Hindlimb muscle (tissue), 1 donor: ENCODE measurements at regions not wholly inside any gene's neighbourhood (a gene's known extent, or its start where the extent isn't known, plus 50 kb on each side); places are given as distances from the start of the nearest gene placed in this dataset.
A peak's percentile ranks its signal among the peaks of the same experiment; 100 is the strongest.

ENCODE experiments used
- DNase-seq: peaks from one replicate; pipeline ENCODE4 v3.0.0-alpha.2; 2013

DNA sequence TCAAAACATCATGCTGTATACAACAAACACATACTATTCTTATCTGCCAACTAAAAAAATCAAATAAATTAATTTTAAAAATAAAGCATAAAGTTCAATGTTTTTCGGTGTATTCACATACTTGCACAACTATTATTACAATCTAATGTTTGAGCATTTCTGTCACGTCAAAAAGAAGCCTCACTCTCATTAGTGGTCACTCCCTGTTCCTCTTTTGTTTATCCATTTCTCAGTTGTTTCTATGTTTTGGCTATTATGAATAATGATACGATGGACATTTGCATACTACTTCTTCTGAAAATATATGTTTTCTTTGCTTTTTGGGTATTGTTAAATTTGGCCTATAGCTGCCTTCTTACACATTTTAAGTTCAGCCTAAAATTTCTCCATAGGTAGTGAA lies 773.0 kb upstream of the HS6ST1 start:
- no peak for DNase-seq

DNA sequence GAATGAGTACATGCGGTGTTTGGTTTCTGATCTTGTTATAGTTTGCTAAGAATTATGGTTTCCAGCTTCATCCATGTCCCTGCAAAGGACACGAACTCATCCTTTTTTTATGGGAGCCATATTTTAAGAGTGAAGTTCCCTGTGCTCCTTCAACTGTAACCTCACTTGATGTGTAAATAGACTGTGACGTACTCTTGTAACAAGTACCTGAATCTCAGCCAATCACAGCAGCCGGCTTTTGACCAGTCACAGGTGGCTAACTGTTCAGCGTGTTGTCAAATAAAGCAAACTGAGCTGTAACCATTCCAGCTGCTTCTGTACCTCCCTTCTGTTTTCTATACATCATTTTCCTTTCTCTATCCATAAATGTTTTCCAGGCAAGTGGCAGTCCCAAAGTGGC lies 774.3 kb upstream of the HS6ST1 start:
- DNase-seq: no peak

DNA sequence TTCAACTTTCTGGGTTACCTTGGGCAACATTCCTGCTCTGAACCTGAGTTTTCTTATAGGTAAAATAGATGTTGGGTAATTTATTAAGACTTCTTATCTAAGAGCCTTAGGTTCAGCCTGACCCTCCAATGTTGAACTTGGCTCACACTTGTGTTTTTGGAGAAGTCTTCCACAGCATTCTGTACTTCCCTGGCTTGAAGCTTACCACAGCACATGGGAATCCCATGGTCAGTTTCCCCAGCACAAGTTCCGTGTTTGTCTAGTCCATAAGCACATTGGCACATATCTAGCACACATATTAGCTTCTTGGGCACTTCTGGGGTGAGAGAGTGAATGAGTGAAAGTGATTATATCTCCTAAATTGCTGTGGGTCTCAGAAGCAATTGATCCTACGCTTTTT lies 782.5 kb upstream of the HS6ST1 start:
- no peak for DNase-seq

GRCh38 chr2:129103936-129104878 lies 785.5 kb upstream of the HS6ST1 start:
- no peak for DNase-seq

DNA sequence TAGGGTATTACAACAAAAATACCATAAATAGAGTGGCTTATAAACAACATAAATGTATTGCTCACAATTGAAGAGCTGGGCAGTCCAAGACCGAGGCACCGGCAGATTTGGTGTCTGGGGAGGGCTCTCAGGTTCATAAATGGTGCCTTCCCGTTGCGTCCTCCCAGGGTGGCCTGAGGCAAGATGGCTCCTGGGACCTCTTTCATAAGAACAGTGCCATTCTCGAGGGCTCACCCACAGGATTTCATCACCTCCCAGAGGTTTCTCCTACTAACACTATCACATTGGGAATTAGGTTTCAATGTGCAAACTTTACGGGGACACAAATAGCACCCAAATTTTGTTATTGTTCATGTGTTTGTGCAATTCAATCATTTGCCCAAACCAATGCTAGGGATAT lies 793.5 kb upstream of the HS6ST1 start:
- DNase-seq: no peak

GRCh38 chr2:129113776-129114175 lies 795.1 kb upstream of the HS6ST1 start:
- DNase-seq: no peak

DNA sequence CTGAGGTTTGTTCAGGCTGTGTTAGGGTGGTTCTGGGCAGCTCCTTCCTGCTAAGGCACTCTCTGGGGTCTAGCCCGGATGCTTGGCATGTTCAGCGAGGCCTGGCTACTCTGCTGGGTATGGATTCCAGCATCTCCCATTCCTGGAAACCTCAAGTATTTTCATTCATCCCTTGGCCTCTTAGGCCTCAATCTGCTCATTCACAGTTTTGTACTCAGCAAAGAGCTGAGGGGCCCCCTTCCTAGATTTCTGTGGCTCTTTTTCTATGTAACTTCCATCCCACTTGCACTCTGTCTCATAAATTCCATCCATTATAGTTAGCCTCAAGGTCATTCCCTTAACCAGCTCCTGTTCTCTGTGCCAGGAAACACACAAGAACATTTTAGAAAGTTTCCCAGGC lies 798.8 kb upstream of the HS6ST1 start:
- DNase-seq: no peak

DNA sequence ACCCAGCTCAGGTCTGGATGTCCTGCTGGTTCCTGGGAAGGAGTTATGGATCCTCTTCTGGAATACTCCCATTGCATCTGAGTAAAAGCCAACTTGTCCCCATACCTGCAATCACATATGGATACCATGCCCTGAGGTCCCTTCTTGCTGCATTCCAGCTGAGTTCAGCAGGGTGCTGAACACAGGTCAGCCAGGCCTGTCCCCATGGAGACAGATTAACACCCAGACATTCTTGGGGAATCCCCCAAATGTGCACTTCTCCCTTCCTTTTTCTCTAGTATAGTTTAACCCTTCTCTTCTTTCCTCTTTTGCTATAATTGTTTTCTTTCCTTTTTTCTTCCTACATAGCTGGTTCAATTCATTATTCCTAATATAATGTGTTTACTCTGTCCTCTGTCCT lies 799.6 kb upstream of the HS6ST1 start:
- no peak for DNase-seq

- DNase-seq: no peak
These were observed 810.4 kb upstream of the HS6ST1 start for GRCh38 chr2:129129087-129129486.

DNA sequence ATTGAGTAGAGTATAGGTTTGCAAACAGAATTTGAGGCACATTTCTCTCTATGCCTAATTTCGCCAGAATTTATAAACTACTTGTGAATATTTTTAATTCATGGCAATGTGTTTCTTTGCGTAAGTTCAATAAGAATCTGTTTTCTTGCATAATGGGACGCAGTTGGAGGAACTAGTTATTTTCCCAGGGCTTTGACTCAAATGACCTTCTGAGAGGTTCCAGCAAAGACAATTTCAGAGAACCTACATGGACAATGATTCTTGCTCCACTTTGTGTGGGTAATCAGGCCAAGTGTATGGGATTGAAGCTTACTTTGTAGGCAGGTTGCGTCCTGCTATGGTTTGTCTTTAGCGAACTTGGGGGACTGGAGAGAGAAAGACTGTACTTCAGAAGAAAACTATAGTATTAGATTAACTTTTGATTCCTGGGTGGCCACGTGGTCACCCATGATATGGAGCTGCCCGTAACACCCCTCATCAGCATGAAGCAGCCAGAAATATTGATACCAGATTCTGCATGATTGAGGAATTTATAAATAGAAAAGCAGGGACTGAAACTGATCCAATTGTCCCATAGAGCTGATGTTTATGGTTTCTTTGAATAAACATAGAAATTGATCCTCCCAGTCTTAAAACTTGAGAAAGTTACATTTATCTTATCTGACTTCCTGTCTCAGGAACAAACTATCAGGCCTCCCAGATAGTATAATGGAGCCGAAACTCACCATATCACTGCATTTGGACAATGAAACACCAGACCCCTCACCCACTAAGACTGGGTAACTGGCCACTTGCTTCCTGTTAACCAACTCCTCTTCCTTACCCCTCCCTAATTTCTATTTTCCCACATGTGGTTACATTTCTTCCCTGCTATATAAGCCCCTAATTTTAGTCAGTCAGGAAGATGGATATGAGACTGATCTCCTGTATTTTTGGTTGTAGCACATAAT lies 815.3 kb upstream of the HS6ST1 start:
- no peak for DNase-seq

- DNase-seq: no peak
These were observed 816.3 kb upstream of the HS6ST1 start for GRCh38 chr2:129135017-129135416.

DNA sequence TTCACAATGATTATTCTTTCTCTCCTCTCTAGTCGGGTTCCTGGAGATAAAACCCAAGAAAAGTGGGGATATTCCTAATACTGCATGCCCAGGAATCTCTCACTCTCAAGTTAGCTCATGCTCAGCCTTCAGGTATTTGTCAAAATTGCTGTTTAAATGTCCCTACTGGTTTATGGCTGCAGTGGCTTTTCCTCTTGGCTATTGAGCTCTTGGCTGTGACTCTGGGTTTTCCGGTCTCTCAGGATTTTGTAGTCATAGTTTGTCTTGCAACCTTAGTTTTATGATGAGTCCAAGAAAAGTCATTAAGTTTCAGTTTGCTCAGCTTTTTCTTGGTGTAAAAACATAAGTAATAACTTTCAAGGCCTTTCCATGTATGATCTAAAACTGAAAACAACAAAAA lies 820.7 kb upstream of the HS6ST1 start:
- DNase-seq: no peak

- no peak for DNase-seq
These were observed 823.8 kb upstream of the HS6ST1 start for GRCh38 chr2:129142465-129142864.

GRCh38 chr2:129144082-129144791 lies 825.6 kb upstream of the HS6ST1 start:
- DNase-seq: no peak

DNA sequence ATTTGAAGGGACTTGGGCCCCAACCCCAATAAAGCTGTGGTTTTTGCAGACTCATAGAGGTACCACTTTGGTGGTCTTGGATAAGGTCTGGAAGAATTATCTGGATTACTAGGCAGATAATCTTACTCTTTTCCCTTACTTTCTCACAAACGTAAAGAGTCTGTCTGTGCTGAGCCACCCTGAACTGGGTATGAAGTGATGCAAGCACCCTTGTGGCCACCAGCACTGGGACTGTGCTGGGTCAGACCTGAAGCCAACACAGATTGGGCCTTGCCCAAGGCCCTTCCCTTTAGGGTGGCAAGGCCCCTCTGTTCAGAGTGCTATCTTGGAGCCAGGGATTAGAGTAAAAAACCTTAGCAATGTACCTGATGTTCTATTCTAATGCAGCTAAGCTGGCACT lies 827.0 kb upstream of the RAB6C start:
- no peak for DNase-seq

- no peak for DNase-seq
These were observed 818.6 kb upstream of the RAB6C start for GRCh38 chr2:129160879-129161278.

- DNase-seq: no peak
These were observed 815.1 kb upstream of the RAB6C start for GRCh38 chr2:129164220-129164949.

DNA sequence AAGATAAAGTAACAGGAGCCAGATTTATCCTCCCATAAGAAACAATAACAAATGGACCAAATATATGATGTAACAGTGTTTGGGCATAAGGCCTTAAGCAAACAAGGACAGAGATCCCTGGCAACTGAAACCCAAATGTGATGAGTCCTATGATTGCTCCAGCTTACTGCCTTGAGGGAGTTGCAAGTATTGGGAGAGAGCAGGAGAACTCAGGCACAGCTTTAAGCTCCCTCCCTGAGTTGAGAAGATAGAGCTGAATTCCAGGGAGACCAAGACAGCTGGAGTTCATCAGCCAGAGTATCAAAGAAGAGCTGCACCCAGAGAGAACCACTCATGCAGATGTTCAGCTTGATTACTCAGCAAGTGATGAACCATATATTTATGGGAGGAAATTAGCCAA lies 814.5 kb upstream of the RAB6C start:
- DNase-seq: peak; percentile 31

- DNase-seq: no peak
These were observed 812.0 kb upstream of the RAB6C start for GRCh38 chr2:129167456-129167855.

GRCh38 chr2:129170570-129170969 lies 808.9 kb upstream of the RAB6C start:
- DNase-seq: no peak

- DNase-seq: no peak
These were observed 805.3 kb upstream of the RAB6C start for GRCh38 chr2:129174143-129174542.

DNA sequence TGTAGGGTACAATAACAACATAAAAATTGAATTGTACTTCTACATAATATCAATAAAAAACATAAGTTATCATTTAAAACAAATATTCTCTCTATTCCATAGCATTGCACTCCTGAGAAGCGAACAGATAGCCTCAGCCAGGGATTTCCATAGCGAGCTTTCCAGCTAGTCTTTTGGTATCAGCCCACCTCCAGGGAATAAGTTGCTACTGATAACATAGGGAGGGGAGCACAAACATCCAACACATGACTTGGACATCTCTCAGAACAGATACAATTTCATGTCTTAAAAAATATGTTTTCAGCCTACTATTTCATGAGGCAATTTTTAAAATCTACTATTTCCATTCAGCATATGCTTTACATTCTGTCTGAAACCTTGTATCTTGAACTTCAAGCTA lies 804.4 kb upstream of the RAB6C start:
- DNase-seq: no peak
